ENCODE measurements at regions not wholly inside any gene's neighbourhood (a gene's known extent, or its start where the extent isn't known, plus 50 kb on each side); places are given as distances from the start of the nearest gene placed in this dataset.

DNA sequence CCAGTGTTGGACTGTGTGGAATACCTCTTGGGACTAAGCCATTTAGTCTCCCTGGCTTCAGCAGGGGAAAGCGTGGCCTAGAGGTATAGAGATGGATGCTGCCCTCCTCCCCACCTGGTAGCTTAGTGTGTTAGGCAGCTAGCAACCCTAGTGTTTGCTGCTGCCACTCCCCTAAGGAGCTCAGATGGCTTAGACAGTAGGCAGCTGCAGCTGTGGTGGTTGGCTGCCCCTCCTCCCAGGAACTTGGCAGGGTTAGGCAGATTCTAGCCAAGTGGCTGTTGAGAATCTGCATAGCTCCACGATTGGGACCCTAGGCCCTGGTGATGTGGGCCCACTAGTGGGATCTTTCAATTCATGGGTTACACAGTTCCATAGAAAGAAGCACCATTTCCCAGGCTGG lies 550.4 kb upstream of the CHAC2 start:
- H3K27ac ChIP-seq, result no peak overlapping the region
- H3K36me3 ChIP-seq, result no peaks in the 10 kb centered on the region
- intact Hi-C loops (cut with DNase I; ENCODE audit: low total_unique reads), result no loop called here
- H3K27me3 ChIP-seq, result no peaks in the 10 kb centered on the region
- H3K4me3 ChIP-seq, result no peak overlapping the region
- no peaks in the 10 kb centered on the region for H3K9me3 ChIP-seq
- no peaks in the 10 kb centered on the region for H3K4me1 ChIP-seq
- TF ChIP-seq, protein P1, sequence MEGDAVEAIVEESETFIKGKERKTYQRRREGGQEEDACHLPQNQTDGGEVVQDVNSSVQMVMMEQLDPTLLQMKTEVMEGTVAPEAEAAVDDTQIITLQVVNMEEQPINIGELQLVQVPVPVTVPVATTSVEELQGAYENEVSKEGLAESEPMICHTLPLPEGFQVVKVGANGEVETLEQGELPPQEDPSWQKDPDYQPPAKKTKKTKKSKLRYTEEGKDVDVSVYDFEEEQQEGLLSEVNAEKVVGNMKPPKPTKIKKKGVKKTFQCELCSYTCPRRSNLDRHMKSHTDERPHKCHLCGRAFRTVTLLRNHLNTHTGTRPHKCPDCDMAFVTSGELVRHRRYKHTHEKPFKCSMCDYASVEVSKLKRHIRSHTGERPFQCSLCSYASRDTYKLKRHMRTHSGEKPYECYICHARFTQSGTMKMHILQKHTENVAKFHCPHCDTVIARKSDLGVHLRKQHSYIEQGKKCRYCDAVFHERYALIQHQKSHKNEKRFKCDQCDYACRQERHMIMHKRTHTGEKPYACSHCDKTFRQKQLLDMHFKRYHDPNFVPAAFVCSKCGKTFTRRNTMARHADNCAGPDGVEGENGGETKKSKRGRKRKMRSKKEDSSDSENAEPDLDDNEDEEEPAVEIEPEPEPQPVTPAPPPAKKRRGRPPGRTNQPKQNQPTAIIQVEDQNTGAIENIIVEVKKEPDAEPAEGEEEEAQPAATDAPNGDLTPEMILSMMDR (IDR thresholded peaks at IDR 0.05), result no peak
- DNase-seq, result no peak

DNA sequence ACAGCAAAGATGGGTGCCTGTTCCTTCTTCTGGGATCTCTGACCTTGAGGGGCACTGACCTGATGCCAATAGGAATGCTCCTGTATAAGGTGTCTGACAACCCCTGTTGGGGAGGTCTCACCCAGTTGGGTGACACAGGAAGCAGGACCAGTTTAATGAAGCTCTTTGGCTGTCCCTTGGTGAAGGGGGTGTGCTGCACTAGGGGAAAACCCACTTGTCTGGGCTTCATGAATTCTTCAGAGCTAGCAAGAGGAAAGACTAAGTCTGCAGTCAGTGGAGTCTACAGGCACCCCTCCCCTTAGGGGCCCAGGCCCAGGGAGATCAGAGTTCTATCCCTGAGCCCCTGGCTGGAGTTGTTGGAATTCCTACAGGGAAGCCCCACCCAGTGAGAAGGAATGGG lies 550.8 kb upstream of the CHAC2 start:
- Histone ChIP-seq H3K36me3 (no peaks in the 10 kb centered on the region), H3K27ac (no peak overlapping the region), H3K9me3 (no peaks in the 10 kb centered on the region), H3K27me3 (no peaks in the 10 kb centered on the region), H3K4me1 (no peaks in the 10 kb centered on the region), H3K4me3 (no peak overlapping the region)
- no peak for DNase-seq
- TF ChIP-seq, protein P1 (IDR thresholded peaks at IDR 0.05), result no peak
- intact Hi-C loops (cut with DNase I; ENCODE audit: low total_unique reads), result no loop called here

DNA sequence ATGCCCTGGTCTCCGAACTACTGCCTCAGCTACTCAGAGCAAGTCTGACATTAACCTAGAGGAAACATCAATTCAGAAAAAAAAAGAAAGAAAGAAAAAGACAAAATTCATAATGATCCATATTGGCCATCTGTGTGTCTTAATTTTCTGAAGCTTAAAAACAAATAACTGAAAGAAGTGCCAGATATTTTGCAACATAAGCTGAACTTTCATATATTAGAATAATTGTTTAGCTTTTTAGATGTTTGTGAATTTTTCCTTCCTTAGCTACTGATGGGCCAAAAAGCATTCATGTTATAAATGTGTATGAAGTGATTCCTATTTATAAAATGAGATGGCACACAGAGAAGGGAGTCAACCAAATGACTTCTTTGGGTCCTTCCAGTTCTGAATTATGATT lies 555.0 kb upstream of the CHAC2 start:
- Histone ChIP-seq H3K27me3 (no peaks in the 10 kb centered on the region), H3K4me1 (no peaks in the 10 kb centered on the region), H3K36me3 (no peaks in the 10 kb centered on the region), H3K27ac (no peak overlapping the region), H3K9me3 (no peaks in the 10 kb centered on the region), H3K4me3 (no peak overlapping the region)
- intact Hi-C loops (cut with DNase I; ENCODE audit: low total_unique reads), result no loop called here
- DNase-seq, result no peak
- TF ChIP-seq, protein P1 (IDR thresholded peaks at IDR 0.05), result no peak

DNA sequence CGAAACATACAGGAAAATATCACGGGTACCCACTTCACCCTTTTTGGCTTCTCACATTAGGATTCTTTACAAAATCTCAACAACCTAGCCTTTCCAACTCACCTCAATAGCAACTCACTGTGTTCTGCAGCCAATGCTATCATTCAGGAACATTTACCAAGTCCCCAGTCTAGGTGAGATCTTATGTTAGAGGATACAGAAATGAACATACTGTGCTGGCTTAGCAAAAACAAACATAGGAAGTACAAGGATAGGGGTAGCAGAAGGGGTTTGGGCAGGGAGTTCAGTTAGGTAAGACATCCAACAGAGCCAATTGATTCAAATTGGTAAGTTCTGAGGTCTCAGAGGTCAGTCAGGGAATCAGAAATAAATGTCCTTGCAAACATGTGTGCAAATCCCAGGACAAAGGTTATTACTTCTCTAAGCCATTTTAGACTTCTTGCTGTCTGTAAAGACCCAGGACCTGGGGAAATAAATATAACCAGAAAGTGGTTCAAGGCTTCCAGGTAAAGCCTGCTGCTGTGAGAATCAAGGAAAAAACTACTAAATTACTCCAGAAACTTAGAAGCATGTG lies 556.3 kb upstream of the CHAC2 start:
- H3K4me3 ChIP-seq, result no peak overlapping the region
- no peaks in the 10 kb centered on the region for H3K4me1 ChIP-seq
- no peaks in the 10 kb centered on the region for H3K27me3 ChIP-seq
- DNase-seq, result no peak
- no peaks in the 10 kb centered on the region for H3K36me3 ChIP-seq
- no peak overlapping the region for H3K27ac ChIP-seq
- no peaks in the 10 kb centered on the region for H3K9me3 ChIP-seq
- intact Hi-C loops (cut with DNase I; ENCODE audit: low total_unique reads), result no loop called here
- TF ChIP-seq, protein P1 (IDR thresholded peaks at IDR 0.05), result no peak

- intact Hi-C loops (cut with DNase I; ENCODE audit: low total_unique reads), result no loop called here
- no peaks in the 10 kb centered on the region for H3K36me3 ChIP-seq
- no peak overlapping the region for H3K4me3 ChIP-seq
- H3K27me3 ChIP-seq, result no peaks in the 10 kb centered on the region
- H3K9me3 ChIP-seq, result no peaks in the 10 kb centered on the region
- TF ChIP-seq, protein P1 (IDR thresholded peaks at IDR 0.05), result no peak
- no peak for DNase-seq
- no peak overlapping the region for H3K27ac ChIP-seq
- H3K4me1 ChIP-seq, result no peaks in the 10 kb centered on the region
These were observed 557.1 kb upstream of the CHAC2 start for GRCh38 chr2:53210538-53210937.
